GM12875 (cell line): ENCODE measurements at regions not wholly inside any gene's neighbourhood (a gene's known extent, or its start where the extent isn't known, plus 50 kb on each side); places are given as distances from the start of the nearest gene placed in this dataset.
"Not testable (repeated sequence)": the region's sequence is repeated elsewhere in the genome, so short reads cannot be mapped to it uniquely, and the experiment has no call there.

Experiments used
- H3K4me3 ChIP-seq: one replicate; pipeline ENCODE4 v1.5.1; 2011; ENCODE audit warnings: low read depth, low read length, control low read depth
- CTCF ChIP-seq: IDR thresholded peaks from 2 replicates; pipeline ENCODE4 v1.5.1; 2011; ENCODE audit warnings: low read depth, mild to moderate bottlenecking, control low read depth, inconsistent platforms, low read length, moderate library complexity, borderline replicate concordance; ENCODE audit not compliant: insufficient read depth

DNA sequence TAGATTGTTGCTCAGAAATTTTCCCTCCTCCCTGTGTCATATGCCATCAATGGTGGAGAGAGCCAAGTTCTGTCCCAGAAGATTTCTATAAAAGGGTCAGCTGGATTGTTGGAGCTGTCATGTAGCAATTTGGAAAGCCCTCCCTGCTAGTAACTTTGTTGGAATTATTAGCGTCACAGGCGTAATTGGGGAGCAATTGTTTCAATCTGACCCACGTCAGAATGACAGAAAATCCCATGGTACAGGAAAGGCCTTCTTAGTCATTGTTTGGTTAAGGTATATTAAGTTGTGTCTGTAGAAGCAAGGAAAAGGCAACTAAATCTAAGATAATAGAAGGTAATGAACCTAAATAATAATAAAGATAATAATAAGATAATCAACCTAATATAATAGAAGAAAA, 148.4 kb downstream of the PLK2 start:
- TF ChIP-seq CTCF = no peak
- no peak overlapping the region for H3K4me3 ChIP-seq

DNA sequence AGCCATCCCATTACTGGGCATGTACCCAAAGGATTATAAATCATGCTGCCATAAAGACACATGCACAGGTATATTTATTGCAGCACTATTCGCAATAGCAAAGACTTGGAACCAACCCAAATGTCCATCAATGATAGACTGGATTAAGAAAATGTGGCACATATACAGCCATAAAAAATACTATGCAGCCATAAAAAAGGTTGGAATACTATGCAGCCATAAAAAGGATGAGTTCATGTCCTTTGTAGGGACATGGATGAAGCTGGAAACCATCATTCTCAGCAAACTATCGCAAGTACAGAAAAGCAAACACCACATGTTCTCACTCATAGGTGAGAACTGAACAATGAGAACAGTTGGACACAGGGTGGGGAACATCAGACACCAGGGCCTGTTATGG, 151.5 kb downstream of the PLK2 start:
- H3K4me3 ChIP-seq = not testable (repeated sequence)

GRCh38 chr5:58300346-58300895, 159.5 kb downstream of the PLK2 start:
- no peak overlapping the region for H3K4me3 ChIP-seq
- no peak for TF ChIP-seq CTCF

DNA sequence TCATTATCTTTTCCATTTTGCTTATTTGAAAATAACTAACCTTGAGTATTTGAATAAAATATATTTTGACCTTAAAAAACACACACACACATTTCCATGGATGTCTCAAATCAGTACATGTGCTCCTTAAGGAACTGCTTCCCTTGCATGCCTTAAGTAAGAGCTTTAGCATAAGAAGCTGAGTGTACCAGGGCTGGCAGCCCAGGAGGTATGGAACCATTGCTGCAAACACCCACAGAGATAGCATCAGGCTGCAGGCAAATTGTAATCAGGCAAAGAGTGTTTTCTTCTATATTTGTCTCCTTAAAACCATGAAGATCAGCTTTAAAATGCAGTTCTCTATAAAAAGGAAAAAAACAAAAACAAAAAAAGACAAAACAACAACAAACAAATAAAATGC, 160.6 kb downstream of the PLK2 start:
- H3K4me3 ChIP-seq = no peak overlapping the region
- no peak for TF ChIP-seq CTCF

DNA sequence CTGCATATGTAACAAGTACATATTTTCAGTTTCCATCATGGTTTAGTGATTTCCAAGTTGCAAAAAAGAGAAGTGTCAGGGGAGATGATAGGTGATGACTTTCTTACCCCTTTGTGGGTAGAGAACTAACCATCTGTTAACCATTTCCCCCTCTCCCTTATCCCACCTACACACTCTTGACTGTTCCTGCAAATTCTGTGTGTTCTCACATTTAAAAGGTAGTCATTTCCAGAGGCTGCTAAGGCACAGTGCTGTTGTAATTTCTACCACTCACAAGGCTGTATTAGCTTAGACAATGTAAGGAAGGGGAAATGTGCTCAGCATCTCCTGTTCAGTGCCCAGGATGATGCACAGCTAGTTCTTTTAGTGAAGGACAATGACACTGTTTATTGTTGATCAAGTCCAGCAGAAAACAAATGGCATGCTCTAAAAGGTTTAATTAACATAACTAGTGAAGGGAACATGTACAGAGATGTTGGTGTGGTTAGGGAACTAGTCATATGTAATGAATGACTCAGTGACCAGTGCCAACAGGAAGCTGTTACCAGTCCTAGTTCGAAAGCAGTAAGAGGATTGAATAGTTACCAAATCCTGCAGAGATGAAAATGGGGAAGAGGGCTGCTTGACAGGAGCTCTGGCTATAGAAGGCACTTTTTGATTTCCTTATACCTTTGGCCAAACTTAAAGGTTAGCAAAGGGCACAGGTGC, 165.1 kb downstream of the PLK2 start:
- H3K4me3 ChIP-seq = no peak overlapping the region
- no peak for TF ChIP-seq CTCF

- H3K4me3 ChIP-seq = not testable (repeated sequence)
Observed at GRCh38 chr5:58288275-58288674, 171.6 kb downstream of the PLK2 start.

- no peak overlapping the region for H3K4me3 ChIP-seq
- no peak for TF ChIP-seq CTCF
Observed at GRCh38 chr5:58286741-58287140, 173.1 kb downstream of the PLK2 start.

GRCh38 chr5:58285900-58286299, 174.0 kb downstream of the PLK2 start:
- H3K4me3 ChIP-seq = no peak overlapping the region
- TF ChIP-seq CTCF = no peak
